CMK (cell line): ENCODE measurements at regions not wholly inside any gene's neighbourhood (a gene's known extent, or its start where the extent isn't known, plus 50 kb on each side); places are given as distances from the start of the nearest gene placed in this dataset.

Source experiments
- DNase-seq: peaks from one replicate; pipeline ENCODE4 v3.0.0-alpha.2; 2010; ENCODE audit warnings: low read depth

DNA sequence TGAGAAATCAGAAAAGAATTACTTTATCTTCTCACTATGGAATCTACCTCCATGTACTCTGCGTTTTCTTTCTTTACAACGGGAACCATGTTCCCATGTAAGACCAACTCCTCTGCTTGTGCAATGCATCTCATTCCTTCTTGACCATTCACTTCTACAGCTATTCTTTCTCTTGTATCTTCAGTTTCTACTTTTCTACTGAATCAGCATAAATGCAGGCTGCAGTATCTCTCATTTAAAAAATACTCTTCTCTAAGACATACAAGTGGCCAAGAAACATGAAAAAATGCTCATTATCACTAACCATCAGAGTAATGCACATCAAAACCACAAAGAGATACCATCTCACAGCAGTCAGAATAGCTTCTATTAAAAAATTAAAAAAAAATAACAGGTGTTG is 74.1 kb upstream of the NANOGP8 start:
- no peak for DNase-seq

- DNase-seq = no peak
These were observed 66.7 kb upstream of the NANOGP8 start for GRCh38 chr15:35151782-35152181.

DNA sequence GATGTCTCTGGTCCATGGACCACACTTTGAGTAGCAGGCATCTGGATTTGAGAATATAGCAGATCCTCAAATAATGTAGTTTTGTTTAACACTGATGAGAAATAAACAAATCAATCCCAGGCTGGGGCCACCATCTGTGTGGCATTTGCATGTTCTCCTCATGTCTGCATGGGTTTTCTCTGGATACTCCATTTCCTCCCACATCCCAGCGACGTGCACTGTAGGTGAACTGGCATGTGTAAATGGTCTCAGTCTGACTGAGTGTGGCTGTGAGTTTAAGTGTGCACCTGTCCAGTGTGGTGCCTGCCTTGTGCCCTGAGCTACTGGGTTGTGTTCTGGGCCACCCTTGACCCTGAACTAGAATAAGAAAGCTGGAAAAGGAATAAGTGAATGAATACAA is 66.3 kb upstream of the NANOGP8 start:
- no peak for DNase-seq

GRCh38 chr15:35150361-35150760 is 65.3 kb upstream of the NANOGP8 start:
- DNase-seq = no peak

DNA sequence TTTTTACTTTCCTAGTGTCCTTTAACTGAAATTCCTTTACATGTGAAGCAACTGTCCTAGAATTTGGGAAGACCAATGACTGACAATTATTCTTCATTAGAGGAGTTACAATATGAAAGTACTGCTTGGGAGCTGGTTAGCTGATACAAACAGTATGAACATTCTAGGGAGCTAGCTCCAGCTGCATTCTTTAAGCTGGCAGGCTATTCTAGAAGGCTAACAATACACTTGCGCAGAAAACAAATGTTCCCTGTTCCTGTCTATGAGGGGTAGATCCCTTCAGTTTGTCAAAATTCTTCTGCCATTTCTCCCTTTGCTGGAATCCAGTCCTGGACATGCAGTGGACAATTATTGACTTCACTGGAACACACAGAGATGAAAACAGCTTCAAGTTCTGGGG is 60.2 kb upstream of the NANOGP8 start:
- DNase-seq = no peak

GRCh38 chr15:35142578-35142977 is 57.5 kb upstream of the NANOGP8 start:
- no peak for DNase-seq

- no peak for DNase-seq
These were observed 56.8 kb upstream of the NANOGP8 start for GRCh38 chr15:35141743-35142471.

DNA sequence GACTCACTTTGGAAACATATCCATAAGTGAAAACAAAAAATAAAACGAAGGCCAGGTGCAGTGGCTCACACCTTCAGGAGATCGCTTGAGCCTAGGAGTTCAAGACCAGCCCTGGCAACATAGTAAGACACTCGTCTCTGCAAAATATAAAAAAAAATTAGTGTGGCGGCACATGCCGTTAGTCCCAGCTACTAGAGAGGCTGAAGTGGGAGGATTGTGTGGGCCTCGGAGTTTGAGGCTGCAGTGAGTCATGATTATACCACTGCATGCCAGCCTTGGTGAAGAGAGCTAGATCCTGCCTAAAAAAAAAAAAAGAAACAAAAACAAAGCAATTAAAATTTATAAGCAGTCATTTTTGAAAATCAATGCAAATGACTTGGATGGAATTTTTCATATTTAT is 54.7 kb upstream of the NANOGP8 start:
- no peak for DNase-seq

DNA sequence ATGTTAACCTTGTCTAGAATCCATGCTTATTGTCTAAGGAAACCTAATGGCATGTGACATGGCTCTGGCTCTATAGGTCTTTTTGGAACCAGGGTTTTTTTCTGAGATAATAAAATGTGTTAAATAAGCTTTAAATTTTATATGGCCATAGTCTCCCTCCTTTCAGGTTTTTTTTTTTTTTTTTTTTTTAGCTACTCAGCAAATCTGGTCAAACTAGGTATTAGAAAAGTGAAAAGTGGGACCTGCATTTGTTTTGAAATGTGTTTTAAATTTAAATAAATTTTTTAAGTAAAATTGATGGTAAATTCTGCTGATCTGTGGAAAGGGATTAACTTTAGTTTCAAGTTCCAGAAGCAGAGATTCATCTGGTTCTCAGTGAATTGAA is 52.1 kb upstream of the NANOGP8 start:
- DNase-seq = no peak

- DNase-seq = no peak
These were observed 51.5 kb upstream of the NANOGP8 start for GRCh38 chr15:35136321-35137189.
